CD4-positive, alpha-beta T cell treated with Interleukin-4 for 1 hour (primary cell): ENCODE measurements at regions not wholly inside any gene's neighbourhood (a gene's known extent, or its start where the extent isn't known, plus 50 kb on each side); places are given as distances from the start of the nearest gene placed in this dataset.
"Not testable (repeated sequence)": the region's sequence is repeated elsewhere in the genome, so short reads cannot be mapped to it uniquely, and the experiment has no call there.

Source experiments
- DNase-seq, 2 donors: peaks; one replicate each; pipeline ENCODE4 v3.0.0-alpha.2; 2020 to 2022

DNA sequence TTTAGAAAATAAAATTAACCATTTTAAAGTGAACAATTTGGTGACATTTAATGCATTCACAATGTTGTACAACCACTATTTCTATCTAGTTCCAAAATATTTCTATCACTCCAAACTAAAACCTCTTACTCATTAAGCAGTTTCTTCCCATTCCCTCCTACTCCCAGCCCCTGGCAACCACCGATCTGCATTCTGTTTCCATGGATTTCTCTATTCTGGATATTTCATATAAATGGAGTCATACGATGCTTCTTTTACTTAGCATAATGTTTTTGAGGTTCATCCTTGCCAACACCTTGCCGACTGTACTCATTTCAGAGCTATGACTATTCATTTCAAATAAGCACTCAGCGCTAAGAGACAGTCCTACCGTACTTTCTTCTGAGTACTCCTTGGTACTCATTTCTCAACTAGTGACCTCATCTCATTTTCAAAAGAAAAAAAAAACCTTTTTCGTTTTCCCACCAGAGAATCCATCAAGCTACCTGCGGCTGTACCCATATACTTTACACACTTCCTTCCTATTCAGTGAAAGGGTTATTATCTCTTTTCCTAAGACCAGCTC, 259.2 kb downstream of the UTRN start:
- DNase-seq, result no peak

GRCh38 chr6:144546807-144547206, 261.7 kb downstream of the UTRN start:
- no peak for DNase-seq

DNA sequence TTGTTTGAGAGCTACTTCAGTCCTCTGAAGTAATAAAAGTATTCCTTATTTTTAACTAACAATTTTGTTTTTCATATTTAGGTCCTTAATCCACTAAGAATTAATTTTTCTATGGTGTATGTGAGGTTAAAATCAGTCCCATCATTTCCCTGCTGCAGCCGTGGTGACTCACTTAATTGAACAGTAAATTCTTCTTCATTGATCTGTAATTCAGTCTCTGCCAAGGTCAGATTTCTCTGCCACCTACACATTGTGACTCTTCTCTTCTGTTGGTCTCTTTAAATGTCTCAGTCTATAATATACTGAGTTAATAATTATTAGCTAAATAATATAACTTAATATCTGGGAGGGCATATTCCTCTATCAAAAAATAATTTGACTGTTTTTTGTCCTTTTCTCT, 262.3 kb downstream of the UTRN start:
- DNase-seq, result no peak

DNA sequence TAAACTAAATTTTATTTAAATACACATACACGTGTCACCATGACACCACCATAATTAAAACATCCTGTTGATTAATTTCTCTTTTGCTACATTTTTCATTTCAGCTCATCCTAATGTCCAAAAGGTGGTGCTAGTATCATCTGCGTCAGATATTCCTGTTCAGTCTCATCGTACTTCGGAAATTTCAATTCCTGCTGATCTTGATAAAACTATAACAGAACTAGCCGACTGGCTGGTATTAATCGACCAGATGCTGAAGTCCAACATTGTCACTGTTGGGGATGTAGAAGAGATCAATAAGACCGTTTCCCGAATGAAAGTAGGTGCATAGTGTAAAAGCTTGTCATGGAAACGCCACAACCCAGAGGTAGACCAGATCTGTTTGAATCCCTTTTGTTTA, 263.4 kb downstream of the UTRN start:
- DNase-seq, result no peak

GRCh38 chr6:144549837-144550747, 265.0 kb downstream of the UTRN start:
- no peak for DNase-seq

GRCh38 chr6:144551339-144551738, 266.2 kb downstream of the UTRN start:
- no peak for DNase-seq

DNA sequence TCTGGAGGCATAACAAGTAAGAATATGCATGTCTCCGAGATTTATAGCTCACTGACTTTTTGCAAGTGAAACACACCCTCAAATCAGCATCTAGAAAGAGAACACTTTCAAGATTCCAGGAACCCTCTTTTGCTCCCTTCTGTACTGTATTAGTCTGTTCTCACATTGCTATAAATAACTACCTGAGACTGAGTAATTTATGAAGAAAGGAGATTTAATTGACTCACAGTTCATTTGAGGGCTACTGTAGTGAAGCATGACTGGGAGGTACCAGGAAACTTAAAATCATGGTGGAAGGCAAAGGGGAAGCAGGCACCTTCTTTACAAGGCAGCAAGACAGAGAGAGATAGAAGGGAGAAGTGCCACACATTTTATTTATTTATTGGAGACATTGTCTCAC, 269.9 kb downstream of the UTRN start:
- no peak for DNase-seq

- DNase-seq, result peak in 1 of 2 donors; percentile 65
Observed at GRCh38 chr6:144559865-144560593, 274.9 kb downstream of the UTRN start.

DNA sequence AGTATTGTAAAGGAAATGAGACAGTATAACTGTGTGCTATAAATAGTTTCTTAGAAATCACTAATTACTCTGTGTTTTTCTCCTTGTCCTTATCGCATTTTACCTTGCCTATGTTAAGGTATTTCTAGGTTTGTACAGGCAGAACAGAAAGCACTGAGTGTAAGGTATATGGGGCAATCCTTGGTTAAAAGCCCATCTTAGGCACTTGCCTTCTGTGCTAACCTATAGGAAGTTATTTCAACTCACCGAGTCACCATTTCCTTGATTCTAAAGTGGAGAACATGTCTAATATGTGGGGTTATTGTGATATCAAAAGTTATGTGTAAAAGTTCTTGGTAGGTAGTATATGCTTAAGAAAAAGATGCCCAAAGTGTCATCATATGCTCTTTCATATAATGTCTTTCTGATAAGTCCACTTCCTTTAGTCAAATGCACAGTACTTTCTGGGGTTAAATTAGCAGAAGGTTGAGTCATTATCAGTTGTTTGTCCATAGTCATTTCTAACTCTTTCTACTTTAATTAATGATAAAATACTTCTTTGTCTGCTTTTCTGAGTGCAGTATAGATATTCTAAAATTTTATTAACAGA, 276.4 kb downstream of the UTRN start:
- DNase-seq, result no peak

- no peak for DNase-seq
Observed at GRCh38 chr6:144564202-144564601, 279.1 kb downstream of the UTRN start.

DNA sequence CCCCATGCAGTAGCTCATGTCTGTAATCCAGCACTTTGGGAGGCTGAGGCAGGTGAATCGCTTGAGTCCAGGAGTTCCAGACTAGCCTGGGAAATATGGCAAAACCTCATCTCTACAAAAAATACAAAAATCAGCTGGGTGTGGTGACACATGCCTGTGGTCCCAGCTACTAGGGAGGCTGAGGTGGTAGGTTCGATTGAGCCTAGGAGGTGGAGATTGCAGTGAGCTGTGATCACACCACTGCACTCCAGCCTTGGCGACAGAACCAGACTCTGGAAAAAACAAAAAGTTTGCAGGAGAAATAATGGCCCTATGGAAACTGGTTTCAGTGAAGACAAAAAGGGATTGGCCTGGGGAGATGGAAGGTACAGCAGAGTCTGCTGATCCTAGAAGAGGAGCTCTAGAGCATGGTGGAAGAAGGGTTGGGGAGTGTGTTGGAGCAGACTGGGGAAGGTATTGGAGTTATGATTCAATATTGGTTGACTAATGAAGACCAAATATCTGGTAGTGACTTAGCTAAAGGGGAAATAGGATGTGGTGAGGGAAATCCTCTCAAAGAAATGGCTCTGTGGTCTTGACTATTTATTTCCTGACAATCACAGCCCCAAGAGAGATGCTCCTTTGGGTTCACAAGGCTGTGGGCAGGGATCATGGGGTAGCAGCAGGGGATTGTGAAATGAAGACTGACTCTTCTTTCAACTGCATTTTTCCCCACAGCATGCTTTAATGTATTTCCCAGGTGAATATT, 281.9 kb downstream of the UTRN start:
- peak in 1 of 2 donors; percentile 18 for DNase-seq

GRCh38 chr6:144568241-144568640, 283.1 kb downstream of the UTRN start:
- no peak for DNase-seq

GRCh38 chr6:144572541-144572940, 287.4 kb downstream of the UTRN start:
- DNase-seq, result not testable (repeated sequence)

- DNase-seq, result no peak
Observed at GRCh38 chr6:144574796-144575195, 289.7 kb downstream of the UTRN start.

GRCh38 chr6:144575327-144575726, 290.2 kb downstream of the UTRN start:
- DNase-seq, result no peak

DNA sequence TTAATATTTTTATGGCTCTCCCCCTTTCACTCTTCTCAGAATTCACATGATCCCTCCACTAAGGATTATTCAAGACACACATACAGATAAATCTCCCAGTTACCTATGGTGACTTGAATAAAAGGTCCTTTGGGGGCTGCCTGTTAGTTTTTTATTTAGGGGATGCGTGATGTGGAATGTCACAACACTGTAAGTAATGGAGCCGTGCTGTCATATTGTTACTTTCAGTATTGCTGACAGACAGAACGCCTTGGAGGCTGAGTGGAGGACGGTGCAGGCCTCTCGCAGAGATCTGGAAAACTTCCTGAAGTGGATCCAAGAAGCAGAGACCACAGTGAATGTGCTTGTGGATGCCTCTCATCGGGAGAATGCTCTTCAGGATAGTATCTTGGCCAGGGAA, 291.7 kb downstream of the UTRN start:
- DNase-seq, result no peak

DNA sequence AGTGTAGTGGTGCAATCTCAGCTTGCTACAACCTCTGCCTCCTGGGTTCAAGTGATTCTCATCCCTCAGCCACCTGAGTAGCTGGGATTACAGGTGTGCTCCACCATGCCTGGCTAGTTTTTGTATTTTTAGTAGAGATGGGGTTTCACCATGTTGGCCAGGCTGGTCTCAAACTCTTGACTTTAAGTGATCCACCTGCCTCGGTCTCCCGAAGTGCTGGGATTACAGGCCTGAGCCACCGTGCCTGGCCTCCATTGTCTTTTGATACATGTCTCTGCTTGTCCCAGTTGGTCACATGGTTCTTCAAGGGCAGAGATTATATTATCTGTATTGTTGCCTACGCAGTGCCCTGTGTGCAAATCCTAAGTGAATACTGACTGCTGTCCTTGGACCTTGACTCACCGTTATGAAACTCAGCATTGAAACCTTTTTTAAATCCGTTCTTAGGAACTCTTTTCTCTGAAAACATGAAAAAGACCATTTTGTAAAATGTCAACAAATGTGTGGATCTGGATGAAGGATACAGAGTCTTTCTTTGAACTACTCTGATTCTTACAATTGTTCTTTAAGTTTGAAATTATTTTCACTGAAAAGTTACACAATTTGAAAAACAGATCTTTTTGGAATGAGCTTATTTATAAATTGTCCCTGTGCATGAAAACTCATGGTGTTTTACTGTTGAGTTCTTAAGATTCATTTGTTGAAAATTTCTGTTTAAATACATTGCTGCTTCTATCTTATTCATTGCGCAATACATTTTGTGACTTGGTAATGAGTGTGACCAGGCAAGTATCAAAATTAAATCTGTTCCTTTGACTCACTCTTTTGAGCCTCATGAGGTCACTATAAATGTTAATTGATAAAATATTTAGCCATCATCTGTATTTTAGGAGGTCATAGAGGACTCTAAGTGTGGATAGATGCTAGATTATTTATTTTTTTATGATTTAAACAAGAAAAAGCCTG, 293.5 kb downstream of the UTRN start:
- DNase-seq, result no peak

GRCh38 chr6:144580039-144580438, 294.9 kb downstream of the UTRN start:
- no peak for DNase-seq

- no peak for DNase-seq
Observed at GRCh38 chr6:144580771-144581170, 295.6 kb downstream of the UTRN start.

DNA sequence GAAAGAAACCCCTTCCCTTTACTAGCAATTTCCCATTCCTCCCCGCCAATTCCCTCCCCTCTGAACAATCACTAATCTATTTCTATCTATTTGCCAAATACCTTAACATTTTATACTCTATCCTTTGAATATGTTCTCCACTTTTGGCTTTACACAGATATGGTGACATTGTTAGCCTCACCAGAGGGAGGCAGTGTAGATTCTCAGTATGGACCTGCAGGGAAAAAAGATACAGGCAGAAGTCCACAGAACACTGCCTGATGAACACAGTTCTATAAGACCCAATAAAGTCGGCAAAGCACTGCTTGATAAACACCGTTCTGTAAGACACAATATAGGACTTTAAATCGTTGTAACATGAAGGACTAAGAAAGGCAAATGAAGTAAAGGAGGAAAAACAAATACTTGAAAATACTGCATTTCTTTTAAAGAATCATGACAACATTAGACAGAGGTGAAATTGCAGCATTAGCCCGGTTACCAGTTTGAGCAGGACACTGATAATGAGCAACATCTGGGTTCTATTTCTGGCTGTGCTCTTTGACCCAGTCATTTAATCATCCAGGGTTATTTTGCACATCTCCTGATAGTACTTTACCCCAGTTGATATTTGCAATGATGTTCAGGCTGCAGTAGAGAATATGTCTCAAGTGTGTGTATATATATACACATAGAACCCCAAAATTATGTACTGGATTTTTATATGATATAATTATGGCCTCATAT, 296.8 kb downstream of the UTRN start:
- DNase-seq, result peak; percentile 21 to 49
